GM23338 (cell line): ENCODE measurements at regions not wholly inside any gene's neighbourhood (a gene's known extent, or its start where the extent isn't known, plus 50 kb on each side); places are given as distances from the start of the nearest gene placed in this dataset.

Source experiments
- REST ChIP-seq: IDR thresholded peaks from one replicate; pipeline ENCODE4 v1.6.1; 2018; ENCODE audit warnings: antibody characterized with exemption; ENCODE audit not compliant: unreplicated experiment

- TF ChIP-seq REST, result no peak
These were observed 50.0 kb upstream of the OPCML start (continued) for GRCh38 chr11:133582326-133582725.
